Breast epithelium (tissue), 4 donors: ENCODE measurements at regions not wholly inside any gene's neighbourhood (a gene's known extent, or its start where the extent isn't known, plus 50 kb on each side); places are given as distances from the start of the nearest gene placed in this dataset.

Source experiments
- DNase-seq, 2 donors: peaks; one replicate each; pipeline ENCODE4 v3.0.0-alpha.2; 2019; ENCODE audit warnings: low spot score in 2 of 2
- H3K27ac ChIP-seq, 2 donors: fragments of 200-600 bp; sonication (generic) in 1 of 2; one replicate each; pipeline ENCODE4 v1.5.1; 2016 to 2019; ENCODE audit warnings: mild to moderate bottlenecking in 1 of 2
- H3K27me3 ChIP-seq, 2 donors: fragments of 200-600 bp; sonication (generic) in 1 of 2; one replicate each; pipeline versions ENCODE4 v1.5.1 to v1.6.0; 2017 to 2019; ENCODE audit warnings: control low read depth in 1 of 2, mild to moderate bottlenecking in 1 of 2
- H3K36me3 ChIP-seq: fragments of 200-600 bp; one replicate; pipeline ENCODE4 v1.5.1; 2019
- H3K4me1 ChIP-seq, 2 donors: fragments of 200-600 bp; sonication (generic); one replicate each; pipeline ENCODE4 v1.5.1; 2016 to 2019; ENCODE audit warnings: control low read depth in 1 of 2
- H3K4me3 ChIP-seq, 3 donors: fragments of 200-600 bp; sonication (generic); 1 replicate in 2 of 3; 2 replicates in 1 of 3; pipeline ENCODE4 v1.5.1; 2016 to 2019; ENCODE audit warnings: mild to moderate bottlenecking in 3 of 3, moderate library complexity in 2 of 3
- H3K9me3 ChIP-seq, 2 donors: fragments of 200-600 bp; sonication (generic) in 1 of 2; one replicate each; pipeline ENCODE4 v1.5.1; 2016 to 2019; ENCODE audit warnings: control low read depth in 1 of 2
- CTCF ChIP-seq, 3 donors: fragments of 450-650 bp; IDR thresholded peaks; one replicate each; pipeline ENCODE4 v1.5.1; 2016 to 2017; ENCODE audit warnings: antibody characterized with exemption in 3 of 3, mild to moderate bottlenecking in 3 of 3, moderate library complexity in 3 of 3
- POLR2A ChIP-seq: fragments of 450-650 bp; IDR thresholded peaks from one replicate; pipeline ENCODE4 v1.6.1; 2016; ENCODE audit warnings: antibody characterized with exemption, mild to moderate bottlenecking, moderate library complexity
- POLR2AphosphoS5 ChIP-seq, 3 donors: sonication (generic); formaldehyde crosslinking; IDR thresholded peaks; one replicate each; pipeline ENCODE4 v1.6.1; 2017; ENCODE audit warnings: antibody characterized with exemption in 3 of 3
- intact Hi-C: fragments of 100-400 bp; cut with DNase I; formaldehyde crosslinking; loops from one replicate; pipeline ENCODE4 v1.15.1; 2023; ENCODE audit warnings: low total_unique reads

- H3K4me1 ChIP-seq, result no peaks in the 10 kb centered on the region
- H3K4me3 ChIP-seq, result no peak overlapping the region
- TF ChIP-seq POLR2AphosphoS5 (IDR thresholded peaks at IDR 0.05), result no peak
- TF ChIP-seq CTCF (IDR thresholded peaks at IDR 0.05), result no peak
- TF ChIP-seq POLR2A, result no peak
- no peaks in the 10 kb centered on the region for H3K27me3 ChIP-seq
- no peaks in the 10 kb centered on the region for H3K36me3 ChIP-seq
- no peak overlapping the region for H3K27ac ChIP-seq
- intact Hi-C loops, result no loop called here
- no peak for DNase-seq
- peaks cover 2 to 5% of the 10 kb centered on the region in 2 donors for H3K9me3 ChIP-seq
Measured at GRCh38 chr9:108665521-108666239, 190.1 kb downstream of the ACTL7B start.

- intact Hi-C loops, result no loop called here
- Histone ChIP-seq H3K36me3 (no peaks in the 10 kb centered on the region), H3K4me1 (no peaks in the 10 kb centered on the region), H3K27ac (no peak overlapping the region), H3K27me3 (no peaks in the 10 kb centered on the region), H3K9me3 (peaks cover 13 to 16% of the 10 kb centered on the region in 2 donors), H3K4me3 (no peak overlapping the region)
- no peak for TF ChIP-seq CTCF (IDR thresholded peaks at IDR 0.05)
- TF ChIP-seq POLR2AphosphoS5 (IDR thresholded peaks at IDR 0.05), result no peak
- DNase-seq, result no peak
Measured at GRCh38 chr9:108664309-108665255, 191.2 kb downstream of the ACTL7B start.

GRCh38 chr9:108663422-108663821 is 192.4 kb downstream of the ACTL7B start:
- peaks cover 24 to 28% of the 10 kb centered on the region in 2 donors for H3K9me3 ChIP-seq
- no peaks in the 10 kb centered on the region for H3K27me3 ChIP-seq
- H3K36me3 ChIP-seq, result no peaks in the 10 kb centered on the region
- no peak for DNase-seq
- TF ChIP-seq POLR2AphosphoS5 (IDR thresholded peaks at IDR 0.05) (no peak), POLR2A (no peak), CTCF (IDR thresholded peaks at IDR 0.05) (no peak)
- intact Hi-C loops, result no loop called here
- no peak overlapping the region for H3K27ac ChIP-seq
- no peak overlapping the region for H3K4me3 ChIP-seq
- no peaks in the 10 kb centered on the region for H3K4me1 ChIP-seq

- intact Hi-C loops, result no loop called here
Measured at GRCh38 chr9:108662956-108663355, 192.8 kb downstream of the ACTL7B start.

More at GRCh38 chr9:108662956-108663355, 192.8 kb downstream of the ACTL7B start:
- Histone ChIP-seq H3K9me3 (peaks cover 24 to 30% of the 10 kb centered on the region in 2 donors), H3K36me3 (no peaks in the 10 kb centered on the region), H3K27ac (no peak overlapping the region), H3K4me3 (no peak overlapping the region), H3K27me3 (no peaks in the 10 kb centered on the region), H3K4me1 (no peaks in the 10 kb centered on the region)
- no peak for DNase-seq
- TF ChIP-seq CTCF (IDR thresholded peaks at IDR 0.05) (no peak), POLR2AphosphoS5 (IDR thresholded peaks at IDR 0.05) (no peak), POLR2A (no peak)
